ENCODE measurements at regions not wholly inside any gene's neighbourhood (a gene's known extent, or its start where the extent isn't known, plus 50 kb on each side); places are given as distances from the start of the nearest gene placed in this dataset.

DNA sequence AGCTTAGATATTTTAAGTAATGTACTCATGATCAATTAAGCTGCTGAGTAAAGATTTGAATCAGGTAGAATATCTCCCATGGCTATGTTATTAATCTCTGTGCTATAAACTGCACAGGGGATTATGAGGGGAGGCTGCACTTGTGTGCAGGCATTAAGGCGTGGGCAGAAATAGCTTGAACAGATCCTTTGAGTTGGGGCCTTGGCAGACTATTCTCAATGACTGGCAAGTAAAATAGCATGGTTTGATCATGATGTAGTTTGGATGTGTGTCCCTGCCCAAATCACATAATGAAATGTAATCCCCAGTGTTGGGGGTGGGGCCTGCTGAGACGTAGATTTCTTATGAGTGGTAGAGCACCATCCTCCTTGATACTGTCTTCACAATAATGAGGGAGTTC is 220.3 kb downstream of the PLPP3 start:
- ChIA-PET POLR2A (no interaction called here), CTCF (no interaction called here)

- ChIA-PET POLR2A (no interaction called here), CTCF (no interaction called here)
These were observed 221.3 kb downstream of the PLPP3 start for GRCh38 chr1:56357927-56358690.

- POLR2A ChIA-PET, result no interaction called here
- CTCF ChIA-PET, result no interaction called here
These were observed 222.9 kb downstream of the PLPP3 start for GRCh38 chr1:56356376-56356990.

DNA sequence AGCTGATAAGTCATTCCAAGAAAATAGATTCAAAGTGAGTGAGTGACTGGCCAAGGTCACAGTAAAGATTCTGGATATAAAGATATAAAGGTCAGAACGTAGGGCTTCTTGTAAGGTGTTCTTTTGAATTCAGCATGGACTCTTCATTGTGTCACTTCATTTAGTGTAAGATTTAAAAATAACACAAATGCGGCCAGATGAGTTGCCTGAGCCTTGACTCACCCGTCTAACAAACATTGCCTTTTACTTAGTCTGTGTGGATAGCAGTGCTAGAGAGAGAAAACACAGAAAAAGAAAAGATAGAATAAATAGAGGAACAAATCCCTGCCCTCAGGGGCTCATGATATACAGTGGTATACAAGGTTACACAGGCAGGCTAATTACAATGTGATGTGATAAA is 223.4 kb downstream of the PLPP3 start:
- CTCF ChIA-PET, result no interaction called here
- POLR2A ChIA-PET, result no interaction called here

DNA sequence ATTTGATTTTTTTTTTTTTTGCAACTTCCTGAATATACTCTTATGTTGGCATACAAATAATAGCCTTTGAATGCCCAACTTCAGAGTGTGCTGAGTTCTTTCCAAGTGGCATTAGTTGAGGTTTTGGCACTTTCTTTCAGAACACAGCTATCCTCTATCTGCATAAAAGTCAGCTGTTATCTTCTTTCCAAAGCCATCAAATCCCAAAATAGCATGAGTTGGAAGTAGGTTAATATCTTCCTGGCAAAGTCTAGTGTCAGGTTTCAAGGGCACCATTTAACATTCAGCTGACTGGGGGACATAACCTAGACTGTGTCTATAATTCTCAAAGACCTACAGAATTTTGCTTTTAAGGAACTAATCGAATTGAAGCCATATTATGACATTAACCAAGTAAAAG is 223.9 kb downstream of the PLPP3 start:
- POLR2A ChIA-PET, result no interaction called here
- CTCF ChIA-PET, result no interaction called here

DNA sequence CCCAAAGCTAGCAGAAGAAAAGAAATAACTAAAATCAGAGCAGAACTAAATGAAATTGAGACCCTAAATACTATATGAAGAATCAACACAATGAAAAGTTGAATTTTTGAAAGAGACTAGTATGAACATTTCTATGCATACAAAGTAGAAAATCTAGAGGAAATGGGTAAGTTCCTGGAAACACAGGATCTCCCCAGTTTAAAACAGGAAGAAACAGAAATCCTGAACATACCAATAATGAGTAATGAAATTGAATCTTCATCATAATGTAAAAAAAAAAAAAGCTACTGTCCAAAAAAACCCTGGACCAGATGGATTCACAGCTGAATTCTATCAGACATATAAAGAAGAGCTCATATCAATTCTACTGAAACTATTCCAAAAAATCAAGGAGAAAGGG is 233.5 kb downstream of the PLPP3 start:
- POLR2A ChIA-PET, result no interaction called here
- CTCF ChIA-PET, result no interaction called here

DNA sequence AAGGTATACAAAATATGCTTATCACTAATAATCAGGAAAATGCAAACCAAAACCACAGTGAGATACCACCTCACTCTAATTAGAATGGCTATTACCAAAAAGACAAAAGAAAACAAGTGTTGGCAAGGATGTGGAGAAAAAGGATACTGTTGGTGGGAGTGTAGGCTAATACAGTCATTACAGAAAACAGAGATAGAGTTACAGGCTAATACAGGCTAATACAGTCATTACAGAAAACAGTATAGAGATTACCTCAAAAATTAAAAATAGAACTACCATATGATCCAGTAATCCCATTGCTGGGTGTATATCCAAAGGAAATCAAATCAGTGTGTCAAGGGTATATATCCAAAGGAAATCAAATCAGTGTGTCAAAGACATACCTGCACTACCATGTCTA is 238.4 kb downstream of the PLPP3 start:
- ChIA-PET CTCF (no interaction called here), POLR2A (no interaction called here)

- ChIA-PET POLR2A (no interaction called here), CTCF (no interaction called here)
These were observed 239.4 kb downstream of the PLPP3 start for GRCh38 chr1:56339786-56340465.

DNA sequence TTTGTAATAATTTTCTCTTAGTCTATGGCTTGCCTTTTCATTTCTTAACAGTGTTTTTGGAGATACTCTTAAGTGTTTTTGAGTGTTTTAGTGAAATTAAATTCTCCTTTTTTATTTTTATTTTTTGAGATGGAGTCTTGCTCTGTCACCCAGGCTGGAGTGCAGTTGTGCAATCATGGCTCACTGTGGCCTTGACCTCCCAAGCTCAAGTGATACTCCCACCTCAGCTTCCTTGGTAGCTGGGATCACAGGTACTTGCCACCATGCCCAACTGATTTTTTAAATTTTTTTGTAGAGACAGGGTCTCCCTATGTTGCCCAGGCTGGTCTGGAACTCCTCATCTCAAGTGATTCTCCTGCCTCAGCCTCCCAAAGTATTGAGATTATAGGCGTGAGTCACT is 240.3 kb downstream of the PLPP3 start:
- POLR2A ChIA-PET, result no interaction called here
- CTCF ChIA-PET, result no interaction called here

- POLR2A ChIA-PET, result no interaction called here
- CTCF ChIA-PET, result no interaction called here
These were observed 242.4 kb downstream of the PLPP3 start for GRCh38 chr1:56336982-56337381.

GRCh38 chr1:56335394-56335793 is 244.0 kb downstream of the PLPP3 start:
- ChIA-PET CTCF (no interaction called here), POLR2A (no interaction called here)

DNA sequence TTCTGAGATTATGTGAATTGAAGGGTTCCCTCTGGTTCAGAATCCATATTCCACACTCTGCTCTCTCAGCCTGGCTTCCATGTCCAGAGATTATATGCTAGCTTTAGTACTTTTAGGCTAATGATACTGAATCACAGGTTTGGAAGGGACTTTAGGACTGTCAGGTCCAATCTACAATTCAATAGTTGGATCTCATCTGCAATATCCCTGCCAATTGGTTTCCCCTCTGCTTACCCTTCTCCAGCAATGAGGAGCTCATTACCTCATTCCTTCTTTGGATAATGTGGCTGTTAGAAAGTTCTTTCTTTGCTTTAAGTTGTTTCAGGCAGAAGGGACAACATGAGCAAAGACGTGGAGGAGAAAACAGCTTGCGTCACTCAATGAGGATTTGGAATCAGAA is 245.3 kb downstream of the PLPP3 start:
- ChIA-PET POLR2A (no interaction called here), CTCF (no interaction called here)

DNA sequence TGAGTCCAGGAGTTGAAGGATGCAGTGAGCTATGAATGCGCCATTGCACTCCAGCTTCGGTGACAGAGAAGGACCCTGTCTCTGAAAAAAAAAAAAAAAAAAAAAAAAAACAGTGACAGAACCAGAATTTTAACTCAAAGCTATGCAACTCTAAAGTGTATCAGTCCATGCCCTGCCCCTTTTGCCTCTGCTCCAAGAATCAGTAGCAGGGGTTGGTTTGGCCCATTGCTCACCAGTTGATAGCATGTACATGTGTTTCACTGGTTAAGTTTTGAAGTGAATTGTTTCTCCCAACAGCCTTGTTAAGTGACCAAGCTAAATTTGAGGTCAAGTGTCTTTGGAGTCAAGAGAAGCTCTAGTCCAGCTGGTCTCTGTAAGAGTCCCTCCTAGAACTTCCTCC is 245.9 kb downstream of the PLPP3 start:
- POLR2A ChIA-PET, result no interaction called here
- CTCF ChIA-PET, result no interaction called here

GRCh38 chr1:56331892-56332567 is 247.3 kb downstream of the PLPP3 start:
- ChIA-PET POLR2A (no interaction called here), CTCF (no interaction called here)

DNA sequence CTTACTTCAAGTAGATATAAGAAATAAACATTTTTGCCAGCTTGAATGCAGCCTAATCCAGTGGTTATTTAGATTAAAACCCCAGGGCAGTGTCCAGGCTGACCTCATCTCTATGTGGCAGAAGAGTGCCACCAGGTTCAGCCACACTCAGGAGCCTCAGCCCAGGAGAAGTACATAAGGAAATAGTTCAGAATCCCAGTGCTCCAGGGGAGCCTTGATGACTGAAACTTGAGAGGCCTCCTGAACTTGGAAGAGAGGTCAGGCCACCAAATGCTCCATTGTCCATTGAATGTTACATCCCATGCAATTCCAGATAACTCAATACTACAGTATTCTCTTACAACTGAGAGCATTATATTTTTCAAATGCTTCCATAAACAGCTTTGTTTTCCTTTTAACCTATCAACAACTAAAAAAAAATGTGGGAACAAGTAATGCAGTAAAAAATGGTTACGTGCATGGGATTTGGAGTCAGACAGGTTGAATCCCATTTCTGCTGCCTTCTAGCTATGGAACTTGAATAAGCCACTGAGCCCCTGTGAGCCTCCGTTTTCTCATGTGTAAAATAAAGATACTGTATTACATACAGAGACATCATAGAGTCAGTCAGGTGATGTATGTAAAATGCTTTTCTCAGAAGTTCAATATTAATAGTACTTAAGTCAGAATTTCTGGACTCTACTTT is 248.0 kb downstream of the PLPP3 start:
- CTCF ChIA-PET, result no interaction called here

DNA sequence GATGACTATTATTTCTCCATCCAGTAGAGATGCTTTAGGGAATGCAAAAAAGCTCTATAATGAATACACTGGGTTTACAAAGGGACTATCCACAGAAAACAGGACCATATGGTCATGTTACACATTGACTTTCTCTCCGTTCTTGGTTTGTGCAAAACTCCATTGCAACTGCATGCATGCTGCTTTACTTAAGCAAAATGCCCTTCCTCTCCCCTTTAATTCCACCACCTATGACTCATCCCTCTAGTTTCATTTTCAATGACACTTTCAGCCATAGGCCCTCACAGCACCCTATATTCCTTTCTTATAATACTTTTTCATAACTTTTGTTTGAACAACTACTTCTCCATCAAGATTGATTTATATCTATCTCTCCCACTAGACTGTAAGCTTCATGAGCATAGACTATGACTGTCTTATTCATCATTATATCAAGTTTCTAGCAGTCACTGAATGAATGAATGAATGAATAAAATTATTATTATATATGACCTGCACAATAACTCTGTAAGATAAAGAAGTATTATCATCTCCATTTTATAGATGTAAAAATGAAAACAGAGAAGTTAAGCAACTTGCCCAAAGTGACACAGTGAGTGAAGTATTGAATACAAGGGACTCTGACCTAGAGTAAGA is 248.9 kb downstream of the PLPP3 start:
- POLR2A ChIA-PET, result no interaction called here
- CTCF ChIA-PET, result no interaction called here

More for the DNA sequence above, 248.0 kb downstream of the PLPP3 start:
- POLR2A ChIA-PET, result no interaction called here

- CTCF ChIA-PET, result no interaction called here
- POLR2A ChIA-PET, result no interaction called here
These were observed 249.4 kb downstream of the PLPP3 start for GRCh38 chr1:56329970-56330369.

DNA sequence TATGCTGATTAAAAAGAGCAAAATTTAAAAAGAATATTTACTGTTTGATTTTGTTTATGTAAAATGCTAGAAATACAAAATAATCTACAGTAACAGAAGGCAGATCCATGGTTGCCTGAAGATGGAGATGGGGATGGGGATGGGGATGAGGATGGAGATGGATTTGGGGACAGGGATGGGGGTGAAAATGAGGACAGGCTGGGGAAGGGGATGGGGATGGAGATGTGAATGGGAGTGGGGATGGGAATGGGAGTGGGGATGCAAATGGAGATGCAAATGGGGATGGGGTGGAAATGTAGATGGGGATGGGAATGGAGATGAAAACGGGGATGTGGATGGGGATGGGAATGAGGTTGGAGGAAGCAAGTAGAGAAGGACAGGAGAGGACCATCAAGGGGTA is 252.2 kb downstream of the PLPP3 start:
- ChIA-PET CTCF (no interaction called here), POLR2A (no interaction called here)

DNA sequence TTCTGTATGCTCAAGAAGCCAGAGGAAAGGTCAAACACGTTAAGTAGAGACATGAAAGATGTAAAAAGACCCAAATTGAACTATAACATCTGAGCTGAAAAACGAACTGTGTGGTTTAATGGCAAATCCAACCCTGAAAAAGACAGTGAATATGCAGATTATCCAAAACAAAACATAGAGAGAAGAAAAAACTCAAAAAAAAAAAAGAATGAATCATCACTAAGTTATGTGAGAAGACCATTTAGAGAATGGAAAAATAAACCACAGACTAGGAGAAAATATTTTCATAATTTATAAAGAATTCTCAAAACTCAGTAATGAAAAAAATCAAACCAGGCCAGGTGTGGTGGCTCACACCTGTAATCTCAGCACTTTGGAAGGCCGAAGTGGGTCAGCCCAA is 253.3 kb downstream of the PLPP3 start:
- ChIA-PET POLR2A (no interaction called here), CTCF (no interaction called here)

GRCh38 chr1:56324504-56324903 is 254.9 kb downstream of the PLPP3 start:
- CTCF ChIA-PET, result no interaction called here
- POLR2A ChIA-PET, result no interaction called here

Measured in activated CD8-positive, alpha-beta memory T cell treated with anti-CD3 and anti-CD28 coated beads for 36 hours (primary cell).